Mammary epithelial cell (primary cell): ENCODE measurements at regions not wholly inside any gene's neighbourhood (a gene's known extent, or its start where the extent isn't known, plus 50 kb on each side); places are given as distances from the start of the nearest gene placed in this dataset.

Experiments used
- CTCF ChIP-seq, 2 donors: IDR thresholded peaks in 1 of 2; conservative IDR thresholded peaks in 1 of 2; 2 replicates each; pipeline ENCODE4 v1.5.1; 2011 to 2012; ENCODE audit warnings: inconsistent platforms in 2 of 2, low read length in 2 of 2, mild to moderate bottlenecking in 2 of 2, control low read depth in 1 of 2, low read depth in 1 of 2; ENCODE audit not compliant: insufficient read depth in 1 of 2; ENCODE audit errors: extremely low read depth in 1 of 2
- EZH2 ChIP-seq: IDR thresholded peaks from 2 replicates; pipeline ENCODE4 v1.6.1; 2012; ENCODE audit warnings: low read length, inconsistent platforms, borderline replicate concordance

- TF ChIP-seq CTCF (conservative IDR thresholded peaks at IDR 0.05 in 1 of 2, IDR thresholded peaks at IDR 0.05 in 1 of 2; ENCODE audit: extremely low read depth in 1 of 2, insufficient read depth in 1 of 2, low read depth in 1 of 2, low read length in 2 of 2) (no peak), EZH2 (no peak)
These were observed 101.9 kb upstream of the EEA1 start for GRCh38 chr12:93031028-93031427.
